ENCODE measurements at regions not wholly inside any gene's neighbourhood (a gene's known extent, or its start where the extent isn't known, plus 50 kb on each side); places are given as distances from the start of the nearest gene placed in this dataset.
"Not testable (repeated sequence)": the region's sequence is repeated elsewhere in the genome, so short reads cannot be mapped to it uniquely, and the experiment has no call there.

DNA sequence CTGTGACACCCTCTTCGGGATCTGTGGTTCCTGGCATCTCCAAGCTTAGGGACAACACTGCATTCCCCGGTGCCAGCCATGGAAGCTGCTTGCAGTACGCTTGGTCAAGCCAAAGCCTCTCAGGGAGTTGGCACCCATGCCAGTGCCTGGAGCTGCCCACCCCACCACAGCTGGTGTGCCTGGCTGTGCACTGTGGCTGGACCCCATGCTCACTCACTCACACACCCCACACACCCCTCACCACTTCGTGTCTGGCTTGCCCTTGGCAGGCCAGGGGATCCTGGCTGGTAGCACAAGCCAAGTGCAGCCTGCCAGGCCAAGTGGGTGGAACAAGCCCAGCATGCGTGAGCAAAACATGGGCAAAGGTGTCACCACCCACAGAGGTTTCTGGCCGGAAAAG, 324.5 kb upstream of the PTGER4 start:
- no peak overlapping the region for H3K4me3 ChIP-seq (ENCODE audit: low read depth, low read length)
- TF ChIP-seq CTCF (IDR thresholded peaks at IDR 0.05; ENCODE audit: insufficient read depth, low read depth, low read length, missing control alignments) = no peak
- DNase-seq (ENCODE audit: low read depth) = no peak

DNA sequence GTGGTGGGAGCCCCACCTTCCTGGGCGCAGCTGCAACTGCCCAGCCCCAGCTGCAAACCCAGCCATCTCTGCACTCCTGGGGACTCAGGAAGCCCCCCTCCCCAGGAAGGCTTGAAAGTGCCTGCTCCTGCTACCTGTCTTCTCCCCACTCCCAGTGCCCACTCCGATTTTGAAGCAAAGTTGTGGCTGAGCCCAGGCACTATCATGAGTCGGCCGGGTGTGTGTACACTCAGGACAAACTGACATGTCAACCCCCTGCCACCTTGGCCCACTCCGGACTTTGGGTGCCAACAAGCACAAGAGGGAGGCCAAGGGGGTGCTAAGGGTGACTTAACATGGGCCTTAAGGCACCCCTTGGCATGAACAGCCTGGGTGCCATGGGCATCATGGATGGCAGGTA, 325.5 kb upstream of the PTGER4 start:
- no peak overlapping the region for H3K4me3 ChIP-seq (ENCODE audit: low read depth, low read length)
- no peak for DNase-seq (ENCODE audit: low read depth)
- TF ChIP-seq CTCF (IDR thresholded peaks at IDR 0.05; ENCODE audit: insufficient read depth, low read depth, low read length, missing control alignments) = no peak

GRCh38 chr5:40353442-40353841, 326.3 kb upstream of the PTGER4 start:
- no peak for DNase-seq (ENCODE audit: low read depth)
- H3K4me3 ChIP-seq (ENCODE audit: low read depth, low read length) = no peak overlapping the region
- no peak for TF ChIP-seq CTCF (IDR thresholded peaks at IDR 0.05; ENCODE audit: insufficient read depth, low read depth, low read length, missing control alignments)

GRCh38 chr5:40347981-40348725, 331.6 kb upstream of the PTGER4 start:
- TF ChIP-seq CTCF (IDR thresholded peaks at IDR 0.05; ENCODE audit: insufficient read depth, low read depth, low read length, missing control alignments) = no peak
- no peak for DNase-seq (ENCODE audit: low read depth)
- no peak overlapping the region for H3K4me3 ChIP-seq (ENCODE audit: low read depth, low read length)

GRCh38 chr5:40346901-40347300, 332.8 kb upstream of the PTGER4 start:
- DNase-seq (ENCODE audit: low read depth) = no peak
- TF ChIP-seq CTCF (IDR thresholded peaks at IDR 0.05; ENCODE audit: insufficient read depth, low read depth, low read length, missing control alignments) = no peak
- H3K4me3 ChIP-seq (ENCODE audit: low read depth, low read length) = no peak overlapping the region

DNA sequence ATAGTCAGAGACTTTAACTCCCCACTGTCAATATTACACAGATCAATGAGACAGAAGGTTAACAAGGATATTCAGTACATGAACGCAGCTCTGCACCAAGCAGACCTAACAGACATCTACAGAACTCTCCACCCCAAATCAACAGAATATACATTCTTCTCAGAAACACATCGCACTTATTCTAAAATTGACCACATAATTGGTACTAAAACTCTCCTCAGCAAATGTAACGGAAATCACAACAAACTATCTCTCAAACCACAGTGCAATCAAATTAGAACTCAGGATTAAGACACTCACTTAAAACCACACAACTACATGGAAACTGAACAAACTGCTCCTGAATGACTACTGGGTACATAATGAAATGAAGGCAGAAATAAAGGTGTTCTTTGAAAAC, 341.3 kb upstream of the PTGER4 start:
- not testable (repeated sequence) for H3K4me3 ChIP-seq (ENCODE audit: low read depth, low read length); DNase-seq (ENCODE audit: low read depth)

DNA sequence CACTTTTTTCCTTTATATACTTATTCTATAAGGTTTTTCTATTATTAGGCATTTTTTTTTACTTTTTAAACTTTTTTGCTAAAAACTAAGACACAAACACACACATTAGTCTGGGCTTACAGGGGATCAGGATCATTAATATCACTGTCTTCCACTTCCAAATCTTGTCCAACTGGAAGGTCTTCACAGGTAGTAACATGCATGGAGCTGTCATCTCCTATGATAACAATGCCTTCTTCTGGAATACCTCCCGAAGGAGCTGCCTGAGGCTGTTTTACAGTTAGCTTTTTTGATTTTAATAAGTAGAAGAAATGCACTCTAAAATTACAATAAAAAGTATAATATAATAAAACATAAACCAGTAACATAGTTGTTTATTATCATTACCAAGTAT, 345.5 kb upstream of the PTGER4 start:
- no peak for DNase-seq (ENCODE audit: low read depth)
- no peak for TF ChIP-seq CTCF (IDR thresholded peaks at IDR 0.05; ENCODE audit: insufficient read depth, low read depth, low read length, missing control alignments)
- no peak overlapping the region for H3K4me3 ChIP-seq (ENCODE audit: low read depth, low read length)
